DMS79 (cell line): ENCODE measurements at regions not wholly inside any gene's neighbourhood (a gene's known extent, or its start where the extent isn't known, plus 50 kb on each side); places are given as distances from the start of the nearest gene placed in this dataset.

Experiments
- DNase-seq: peaks from one replicate; lab custom pipeline; 2025; lab: John Stamatoyannopoulos, UW

DNA sequence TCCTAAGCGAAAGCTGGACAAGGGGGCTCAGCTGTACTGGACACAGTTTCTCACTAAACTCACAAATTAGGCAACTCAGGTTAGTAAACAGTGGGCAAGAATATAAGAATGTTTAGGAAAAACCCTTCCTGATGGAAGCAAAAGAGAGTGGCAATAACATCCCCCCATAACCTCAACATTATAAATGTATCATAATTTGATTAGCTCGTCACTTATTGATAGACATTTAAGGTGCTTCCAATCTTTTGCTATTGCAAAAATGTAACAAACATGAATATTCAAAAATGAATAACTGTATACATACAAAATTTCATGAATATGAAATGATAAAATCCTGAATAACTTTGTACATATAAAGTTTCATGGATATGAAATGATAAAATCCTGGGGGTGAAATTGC is 415.7 kb downstream of the EPM2A start:
- DNase-seq, result no peak

DNA sequence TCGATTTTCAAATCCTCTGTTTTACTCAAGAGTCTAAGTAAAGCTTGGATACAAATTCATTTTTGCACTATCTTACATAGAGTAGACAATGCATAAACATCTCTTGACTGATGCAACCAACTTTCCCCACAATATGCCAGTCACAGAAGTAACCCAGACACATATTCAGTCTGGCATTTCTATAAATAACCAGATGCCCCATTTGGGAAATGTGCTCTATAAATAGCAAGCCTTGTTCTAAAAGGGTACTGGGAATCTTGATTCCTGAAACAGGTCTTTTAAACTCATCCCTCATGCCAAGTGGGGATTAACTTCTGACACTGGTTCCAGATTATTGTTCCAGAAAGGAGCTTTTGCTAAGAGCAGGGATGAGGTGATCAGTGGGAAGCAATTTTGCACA is 411.7 kb downstream of the EPM2A start:
- no peak for DNase-seq

DNA sequence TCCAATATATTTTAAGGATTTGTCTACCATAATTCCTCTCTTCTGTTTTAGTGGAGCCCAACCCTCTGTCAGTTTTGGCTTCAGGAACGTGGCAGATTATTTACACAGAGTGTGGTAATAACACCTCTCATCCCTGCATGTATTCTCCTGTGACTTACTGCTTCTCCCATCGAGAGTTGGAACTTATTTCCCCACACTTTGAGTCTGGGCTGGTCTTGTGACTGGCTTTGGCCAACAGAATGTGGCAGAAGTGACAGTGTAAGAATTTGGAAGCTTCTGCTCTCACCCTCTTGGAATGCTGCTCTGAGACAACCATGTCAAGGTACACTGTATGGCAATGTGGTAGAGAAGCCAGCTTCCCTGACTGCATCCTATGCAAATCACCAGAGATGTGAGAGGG is 407.7 kb downstream of the EPM2A start:
- no peak for DNase-seq

DNA sequence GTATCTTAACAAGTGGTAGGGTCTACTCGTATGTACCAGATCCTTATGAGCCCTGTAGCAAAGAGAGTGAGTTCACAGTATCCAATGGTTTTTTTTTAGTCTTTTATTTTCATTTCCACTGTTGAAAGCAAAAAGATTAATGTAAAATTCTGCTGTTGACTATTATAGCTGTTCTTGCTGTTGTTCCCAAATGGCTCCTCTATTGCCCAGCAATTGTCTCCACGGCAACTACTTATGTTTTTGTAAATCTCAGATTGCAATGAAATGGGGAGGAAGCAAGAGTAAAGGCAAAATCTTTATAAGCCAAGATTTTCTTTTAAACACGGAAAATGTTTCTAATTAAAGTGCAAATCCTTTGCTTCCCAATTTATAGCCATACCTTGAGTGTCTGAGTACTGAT is 406.1 kb downstream of the EPM2A start:
- no peak for DNase-seq

DNA sequence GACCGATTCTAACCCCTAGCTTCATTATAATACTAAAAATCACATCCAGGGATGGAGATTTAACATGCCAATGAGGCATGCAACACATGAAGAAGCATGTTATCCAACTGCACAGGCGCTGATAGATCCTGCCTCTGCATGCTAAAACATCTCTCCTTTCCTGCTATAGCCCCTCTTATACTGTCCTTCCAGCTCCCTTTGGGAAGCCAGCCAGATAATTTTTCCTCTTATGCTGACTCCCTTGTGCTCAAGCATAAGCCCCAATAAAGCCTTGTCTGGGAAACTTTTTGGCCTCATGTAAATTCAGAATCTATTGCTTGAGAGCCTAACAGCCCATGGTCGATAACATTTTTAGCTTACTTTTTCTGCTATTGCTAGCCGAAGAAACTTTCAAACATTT is 404.3 kb downstream of the EPM2A start:
- DNase-seq, result no peak

DNA sequence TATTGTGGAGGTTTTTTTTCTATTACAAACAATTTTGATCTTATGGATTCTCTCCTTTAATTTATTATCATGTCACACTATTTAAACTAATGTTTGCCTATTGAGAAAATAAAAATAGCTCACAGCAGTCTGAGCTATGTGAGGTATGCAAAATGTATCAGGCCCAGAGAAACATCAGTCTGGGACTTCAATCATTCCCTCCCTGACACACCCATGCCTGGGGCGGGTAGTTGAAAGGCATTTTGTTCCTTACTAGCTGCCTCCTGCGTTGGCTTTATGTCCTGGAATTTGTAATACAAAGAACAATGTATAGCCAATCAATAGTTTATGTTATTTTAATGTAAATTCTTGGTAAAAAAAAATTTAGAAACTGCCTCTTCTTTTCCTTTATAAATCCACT is 403.3 kb downstream of the EPM2A start:
- DNase-seq, result no peak

DNA sequence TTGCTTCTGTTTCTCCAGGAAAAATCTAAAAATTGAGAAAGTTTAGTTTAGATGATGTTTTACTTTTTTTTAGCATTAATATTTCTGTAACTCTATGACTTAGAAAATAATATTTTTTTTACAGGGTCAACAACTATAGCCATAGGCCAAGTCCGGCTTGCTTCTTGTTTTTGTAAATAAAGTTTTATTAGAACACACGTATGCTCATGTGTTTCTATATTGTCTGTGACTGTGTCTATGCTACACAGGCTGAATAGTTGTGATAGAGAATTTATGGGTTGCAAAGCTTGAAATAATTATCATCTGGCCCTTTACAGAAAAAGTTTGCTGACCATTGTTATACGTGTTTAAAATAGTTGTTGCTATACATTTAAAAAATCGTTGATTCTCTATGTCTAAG is 399.2 kb downstream of the EPM2A start:
- DNase-seq, result no peak

DNA sequence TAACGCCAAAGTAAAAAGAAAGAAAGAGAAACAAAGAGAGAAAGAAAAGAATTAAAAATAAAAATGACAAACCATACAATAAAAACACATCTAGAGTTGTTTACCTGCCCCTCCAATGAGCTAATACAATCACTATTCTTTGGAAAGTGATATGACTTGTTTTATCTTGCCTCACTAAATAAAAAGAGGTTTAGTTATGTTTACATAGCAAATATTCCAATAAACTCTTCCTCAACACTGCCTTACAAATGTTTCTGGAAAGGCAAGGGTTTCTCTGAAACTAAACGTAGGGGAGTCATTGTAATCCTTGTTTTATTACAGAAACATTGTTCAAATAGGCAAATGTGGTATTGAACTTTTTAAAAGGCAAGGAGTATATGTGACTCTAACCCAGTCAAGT is 396.2 kb downstream of the EPM2A start:
- DNase-seq, result no peak

DNA sequence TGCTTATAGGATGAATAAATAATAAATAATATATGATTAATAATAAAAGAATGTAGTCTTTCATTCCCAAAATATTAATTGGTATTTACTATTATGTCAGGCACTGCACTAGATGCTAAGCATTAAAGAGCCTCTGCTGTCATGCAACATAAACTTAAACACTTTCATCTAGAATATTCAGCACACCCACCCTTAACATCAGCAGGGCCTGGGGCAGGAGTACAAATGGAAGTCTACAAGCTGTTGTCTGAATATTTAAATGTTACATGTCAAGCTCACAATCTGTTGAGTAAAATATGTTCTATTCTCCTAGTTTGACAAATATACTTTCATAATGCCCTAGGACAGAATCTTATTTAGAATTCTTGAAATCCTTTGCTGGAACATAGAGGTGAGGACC is 395.1 kb downstream of the EPM2A start:
- DNase-seq, result no peak

DNA sequence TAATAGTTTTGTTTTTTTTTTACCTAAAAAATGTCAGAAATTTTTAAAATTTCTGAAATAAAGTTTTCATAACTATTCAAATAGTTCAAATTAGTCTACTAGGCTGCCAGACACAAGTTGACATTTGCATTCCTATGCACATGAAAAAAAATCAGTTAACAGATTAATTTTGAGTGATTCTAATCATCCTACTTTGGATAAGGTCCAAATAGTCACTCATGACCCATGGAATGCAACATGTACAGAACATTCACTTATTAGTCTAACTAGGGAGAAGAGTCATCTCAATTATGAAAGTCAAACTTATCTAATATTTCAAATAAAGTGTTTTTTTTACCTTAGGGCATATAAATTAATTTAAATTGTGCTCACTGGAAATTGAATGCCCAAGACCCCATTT is 390.2 kb downstream of the EPM2A start:
- no peak for DNase-seq

DNA sequence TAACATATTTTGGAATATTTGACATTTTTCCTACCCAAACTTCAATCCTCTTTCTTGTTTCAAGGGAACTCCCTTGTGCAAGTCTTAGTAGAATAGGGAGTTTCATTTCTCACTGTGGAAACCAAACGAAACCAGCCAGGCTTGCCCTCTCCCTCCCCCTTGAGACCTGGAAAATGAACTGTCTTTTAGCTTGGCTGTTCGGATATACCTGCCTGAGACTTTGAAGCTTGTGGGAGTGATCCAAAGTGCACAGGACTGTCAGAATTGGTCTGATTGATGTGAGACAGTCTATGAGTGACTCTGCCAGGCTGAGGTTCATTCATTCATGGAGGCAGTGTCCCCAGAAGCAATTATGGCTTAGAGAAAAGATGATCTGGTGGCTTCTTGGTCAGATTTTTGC is 388.1 kb downstream of the EPM2A start:
- DNase-seq, result no peak

DNA sequence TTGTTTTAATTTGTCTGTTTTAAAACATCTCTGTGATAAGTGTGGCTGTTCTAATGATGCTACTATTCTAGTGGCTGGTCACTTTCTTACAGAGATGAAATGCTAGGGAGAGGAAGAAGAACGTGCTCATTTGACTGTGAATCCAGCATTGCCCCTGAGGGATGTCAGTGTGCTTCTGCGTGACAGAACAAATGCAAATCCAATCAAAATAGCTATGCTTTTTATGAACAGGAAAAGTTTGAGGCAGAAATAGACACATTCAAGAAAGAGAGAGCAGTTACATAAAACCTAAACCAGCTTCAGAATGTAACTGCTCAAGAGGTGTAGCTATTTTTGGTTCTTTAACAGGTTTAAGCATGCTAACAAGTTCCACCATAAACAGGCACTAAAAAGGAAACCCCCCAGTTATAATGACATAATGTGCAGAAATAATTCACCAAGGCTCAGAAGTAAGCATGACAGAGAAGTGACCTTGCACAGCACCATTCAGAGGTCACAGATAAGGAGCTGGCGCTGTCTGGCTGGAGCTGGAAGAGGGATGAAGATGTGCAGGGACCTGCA is 385.3 kb downstream of the EPM2A start:
- no peak for DNase-seq

DNA sequence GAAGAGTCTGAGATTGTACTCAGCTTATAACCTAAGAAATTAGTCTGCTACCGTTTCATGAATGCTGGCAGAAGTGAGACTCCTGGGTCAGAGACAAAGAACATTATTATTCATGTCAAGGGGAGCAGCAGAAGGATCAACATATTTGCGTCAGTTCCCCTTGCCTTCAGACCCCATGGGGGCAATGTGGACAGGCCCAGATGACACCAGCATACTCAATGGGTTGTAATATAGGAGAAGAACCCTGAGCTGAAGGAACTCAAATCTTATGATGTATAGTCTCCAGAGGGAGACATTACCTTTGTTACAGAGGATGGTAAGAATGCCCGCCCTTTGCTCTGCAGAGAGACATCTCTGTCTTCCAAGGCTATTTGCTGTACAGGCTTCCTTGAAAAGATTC is 384.4 kb downstream of the EPM2A start:
- DNase-seq, result no peak

DNA sequence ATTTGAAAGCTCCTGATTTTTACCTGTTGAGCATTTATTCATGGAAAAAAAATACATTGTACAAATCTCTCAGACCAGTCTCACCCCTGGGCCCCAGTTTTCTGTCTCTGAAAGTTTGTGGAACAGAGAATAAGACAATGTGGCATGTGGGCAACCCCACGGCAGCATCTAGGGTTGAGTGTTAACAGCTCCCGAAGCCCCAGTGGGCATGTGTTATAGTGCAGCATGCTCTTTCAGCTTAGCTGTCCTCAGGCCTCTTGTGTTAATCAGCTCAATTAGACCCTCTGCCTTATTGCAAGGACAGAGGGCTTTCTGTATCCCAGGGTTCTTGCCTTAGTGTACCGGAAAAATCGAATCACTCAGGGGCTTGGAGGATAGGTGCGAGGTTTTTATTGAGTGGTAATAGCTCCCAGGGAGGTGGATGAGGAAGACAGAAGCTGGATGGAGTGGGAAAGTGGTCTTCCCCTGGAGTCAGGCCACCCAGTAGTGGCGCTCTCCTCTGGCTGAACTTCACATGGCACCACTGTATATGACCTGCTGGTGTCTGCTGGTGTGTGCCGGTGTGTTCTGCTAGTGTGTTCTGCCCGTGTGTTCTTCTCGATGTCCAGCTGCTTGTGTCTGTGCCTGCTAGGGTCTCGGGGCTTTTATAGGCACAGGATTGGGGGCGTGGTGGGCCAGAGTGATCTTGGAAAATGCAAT is 382.8 kb downstream of the EPM2A start:
- DNase-seq, result no peak

DNA sequence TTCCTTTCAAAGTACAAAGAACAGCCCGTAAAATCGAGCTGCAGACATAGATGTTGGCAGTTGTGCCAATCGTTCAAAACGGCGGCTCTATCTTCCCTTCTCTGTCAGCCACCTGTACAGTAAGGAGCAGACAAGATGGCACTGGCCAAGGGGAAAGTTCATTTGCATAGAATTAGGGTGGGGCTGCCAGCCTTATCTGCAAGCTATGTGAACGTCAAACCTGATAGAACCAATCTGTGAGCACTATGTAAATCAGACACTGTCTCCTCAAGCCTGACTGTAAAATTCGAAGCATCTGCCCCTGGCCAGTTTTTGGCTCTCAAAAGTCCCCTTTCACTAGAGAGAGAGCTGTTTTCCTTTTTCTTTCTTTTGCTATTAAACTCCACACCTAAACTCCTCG is 374.5 kb downstream of the EPM2A start:
- no peak for DNase-seq

DNA sequence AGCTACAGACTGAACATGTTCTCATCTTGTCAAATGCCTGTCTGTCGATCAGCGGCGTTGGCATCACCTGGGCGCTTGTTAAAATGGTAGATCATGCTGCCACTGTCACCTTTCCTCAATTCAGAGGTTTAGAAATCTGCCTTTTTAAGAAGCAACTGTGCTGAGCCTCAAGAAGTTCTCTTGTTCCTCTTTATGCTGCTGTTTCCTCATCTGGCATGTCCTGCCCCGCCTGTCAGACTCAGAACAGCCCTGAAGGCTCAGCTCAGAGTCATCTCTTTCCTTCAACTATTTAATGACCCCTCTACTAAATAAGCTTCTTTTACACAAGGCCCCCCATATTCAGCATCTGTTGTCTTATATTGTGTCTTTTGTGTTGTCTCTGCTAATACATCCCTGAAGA is 368.2 kb downstream of the EPM2A start:
- no peak for DNase-seq

DNA sequence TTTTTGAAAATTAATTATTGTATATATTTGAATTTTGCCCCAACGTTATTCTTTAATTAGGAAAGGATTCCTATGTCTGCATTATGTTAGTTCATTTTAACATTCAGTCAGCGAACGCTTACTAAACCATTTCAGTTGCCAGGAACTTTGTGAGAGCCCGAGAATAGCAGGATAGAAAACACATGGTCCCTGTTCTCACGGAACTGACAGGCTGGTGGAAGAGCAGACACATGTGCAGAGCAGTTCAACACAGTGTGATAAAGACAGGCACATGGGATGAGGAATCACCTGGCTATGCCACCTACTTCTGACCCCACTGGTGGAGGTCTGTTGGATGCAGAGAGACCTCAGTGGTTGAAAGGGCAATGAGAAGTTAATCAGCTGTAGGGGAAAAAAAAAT is 367.2 kb downstream of the EPM2A start:
- DNase-seq, result no peak

DNA sequence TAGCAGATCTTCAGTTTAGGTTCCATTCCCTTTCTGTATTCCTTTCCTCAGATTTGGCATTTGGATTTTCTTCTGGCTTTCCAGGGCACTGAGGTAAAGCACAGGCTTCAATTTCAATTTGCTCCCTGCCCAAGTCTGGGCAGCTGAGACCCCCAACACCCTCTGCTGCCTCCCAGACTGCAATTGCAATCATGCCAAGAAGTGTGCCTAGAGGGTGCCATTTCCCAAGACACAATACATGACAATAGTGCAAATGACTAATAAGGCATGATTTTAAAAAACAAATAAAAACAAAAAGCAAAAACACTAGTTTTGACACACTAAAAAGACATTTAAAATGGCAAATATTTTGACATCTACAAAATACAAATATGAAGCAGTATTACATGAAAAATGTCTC is 364.8 kb downstream of the EPM2A start:
- no peak for DNase-seq

DNA sequence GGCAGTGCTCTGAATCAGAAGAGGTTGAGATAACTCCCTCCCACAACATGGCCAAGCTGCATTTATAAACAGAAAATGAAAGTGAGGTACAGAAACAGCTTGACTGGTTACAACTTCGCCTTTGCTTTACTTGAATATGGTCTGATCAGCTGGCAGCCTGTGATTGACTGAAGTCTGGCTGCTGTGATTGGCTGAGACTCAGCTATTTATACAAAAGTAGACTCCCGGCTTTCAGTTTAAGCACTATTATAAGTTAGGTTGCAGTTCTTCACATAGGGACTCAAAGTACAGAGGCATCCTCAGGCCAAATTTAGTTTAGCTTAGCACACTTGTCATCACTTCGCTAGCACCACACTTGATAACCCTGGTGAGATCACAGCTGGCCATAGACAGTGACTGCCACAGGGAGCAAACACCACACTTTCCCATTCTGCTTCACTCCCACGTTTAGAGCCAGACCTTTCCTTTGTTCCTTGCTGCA is 362.6 kb downstream of the EPM2A start:
- no peak for DNase-seq

DNA sequence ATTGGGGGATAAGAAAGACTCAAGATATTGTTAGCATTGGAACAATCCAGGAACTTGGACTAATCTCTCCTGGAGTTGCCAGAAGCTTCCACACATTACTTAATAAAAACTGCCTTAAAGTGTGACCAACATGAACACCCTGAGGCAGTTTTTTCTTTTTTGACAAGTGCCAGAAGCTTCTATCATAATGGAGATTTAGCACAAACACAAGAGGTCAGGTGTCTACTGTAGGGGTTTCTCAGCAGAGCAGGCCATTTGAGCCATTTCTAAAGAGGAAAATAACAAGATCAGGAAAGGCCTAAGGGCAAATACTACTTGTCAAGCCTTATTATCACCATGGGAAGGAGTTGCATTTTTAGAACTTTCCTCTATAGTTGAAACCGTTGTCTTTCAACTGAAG is 361.5 kb downstream of the EPM2A start:
- DNase-seq, result no peak

DNA sequence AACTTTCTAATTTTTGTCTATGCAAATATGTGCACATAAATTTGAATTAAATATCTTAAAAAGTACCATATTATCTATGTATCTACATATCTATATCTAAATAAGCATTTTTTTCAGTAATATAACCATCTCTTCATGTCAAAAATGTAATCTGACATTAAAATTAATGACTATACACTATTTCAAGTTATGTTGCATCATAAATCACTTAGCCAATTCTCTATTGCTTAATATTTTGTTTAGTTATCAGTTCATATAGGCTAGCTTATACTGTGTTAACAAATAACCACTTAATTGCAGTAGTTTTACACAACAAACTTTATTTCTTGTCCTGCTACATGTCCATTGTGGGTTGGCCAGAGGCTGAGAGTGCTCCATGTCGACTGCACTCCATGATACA is 360.8 kb downstream of the EPM2A start:
- no peak for DNase-seq

DNA sequence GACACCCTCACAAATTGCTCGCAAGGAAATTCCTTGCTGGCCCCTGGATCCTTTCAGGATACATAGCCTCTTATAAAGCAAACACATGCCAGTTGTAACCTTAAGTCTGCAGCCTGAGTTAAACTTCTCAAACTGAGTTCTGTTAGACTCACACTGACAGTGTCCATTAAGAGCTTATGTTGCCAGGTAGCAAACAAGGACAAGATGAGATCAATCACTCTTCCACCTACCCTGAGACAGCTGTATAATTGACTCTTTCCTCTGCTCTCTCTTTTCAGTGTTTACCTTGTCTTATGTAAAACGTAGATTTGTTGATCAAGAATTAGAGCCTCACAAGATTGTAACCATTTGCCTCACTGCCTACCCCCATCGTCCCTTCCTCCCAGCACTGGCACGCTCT is 359.8 kb downstream of the EPM2A start:
- DNase-seq, result no peak

DNA sequence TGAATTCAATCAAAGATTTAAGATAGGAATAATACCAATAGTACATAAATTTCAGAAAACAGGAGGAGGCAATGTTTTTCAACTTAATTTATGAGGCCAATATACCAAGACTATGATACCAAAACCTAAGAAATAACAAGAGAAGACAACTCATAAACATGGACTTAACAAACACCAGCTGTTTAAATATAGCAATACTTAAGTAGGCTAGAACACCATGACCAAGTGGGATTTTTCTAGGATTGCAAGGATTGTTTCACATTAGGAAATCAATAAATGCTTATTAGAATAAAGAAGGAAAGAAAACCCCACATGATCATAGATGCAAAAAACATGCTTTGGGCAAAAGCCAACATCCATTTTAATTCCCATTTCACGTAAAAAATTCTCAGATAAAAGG is 355.1 kb downstream of the EPM2A start:
- DNase-seq, result no peak

DNA sequence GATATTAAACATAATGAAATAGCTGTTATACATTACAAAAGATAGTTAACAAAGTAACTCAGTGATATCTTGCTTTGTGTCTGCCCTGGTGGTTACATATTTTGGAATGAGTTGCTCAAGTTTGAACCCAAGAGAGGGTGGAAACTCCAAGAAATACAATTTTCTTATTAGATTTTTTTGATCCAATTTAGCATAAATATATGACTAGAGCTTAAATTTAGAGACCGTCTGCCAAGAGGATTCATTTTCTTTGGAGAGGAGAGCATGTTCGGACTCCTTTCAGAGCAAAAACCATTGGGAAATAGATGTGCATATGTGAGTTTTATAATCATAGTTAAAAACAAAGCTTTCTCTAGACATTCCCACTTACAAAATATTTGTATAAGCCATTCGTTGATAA is 353.4 kb downstream of the EPM2A start:
- DNase-seq, result no peak
